MM.1S (cell line): ENCODE measurements at regions not wholly inside any gene's neighbourhood (a gene's known extent, or its start where the extent isn't known, plus 50 kb on each side); places are given as distances from the start of the nearest gene placed in this dataset.

ENCODE experiments used
- DNase-seq: peaks from one replicate; pipeline ENCODE4 v3.0.0-alpha.2; 2015
- H2AFZ ChIP-seq: fragments of 300-600 bp; sonication (generic); 2 replicates; pipeline ENCODE4 v1.6.0; 2016; ENCODE audit warnings: antibody characterized with exemption, low read length
- H3F3A ChIP-seq: fragments of 300-600 bp; sonication (generic); 2 replicates; pipeline ENCODE4 v1.6.1; 2016; ENCODE audit warnings: mild to moderate bottlenecking, antibody characterized with exemption, low read length, moderate library complexity, mixed read lengths; ENCODE audit not compliant: insufficient read depth
- H3K27ac ChIP-seq: fragments of 300-600 bp; sonication (generic); 2 replicates; pipeline ENCODE4 v1.5.1; 2016; ENCODE audit warnings: mild to moderate bottlenecking, low read length
- H3K27me3 ChIP-seq: fragments of 300-600 bp; sonication (generic); replicated peaks from 2 replicates; pipeline ENCODE4 v1.6.0; 2016; ENCODE audit warnings: low read length; ENCODE audit not compliant: insufficient read depth
- H3K36me3 ChIP-seq: fragments of 300-600 bp; sonication (generic); replicated peaks from 2 replicates; pipeline ENCODE4 v1.6.1; 2016; ENCODE audit warnings: mild to moderate bottlenecking, low read length, mixed read lengths; ENCODE audit not compliant: insufficient read depth
- H3K4me1 ChIP-seq: fragments of 300-600 bp; sonication (generic); 2 replicates; pipeline ENCODE4 v1.6.1; 2016; ENCODE audit warnings: low read length, mixed read lengths
- H3K4me2 ChIP-seq: fragments of 300-600 bp; sonication (generic); 2 replicates; pipeline ENCODE4 v1.6.0; 2016; ENCODE audit warnings: low read depth, low read length
- H3K4me3 ChIP-seq: fragments of 300-600 bp; sonication (generic); 2 replicates; pipeline ENCODE4 v1.5.1; 2016; ENCODE audit warnings: low read length, mixed read lengths
- H3K79me2 ChIP-seq: fragments of 300-600 bp; sonication (generic); 2 replicates; pipeline ENCODE4 v1.6.1; 2016; ENCODE audit warnings: mixed run types, low read length, mixed read lengths
- H3K9ac ChIP-seq: fragments of 300-600 bp; sonication (generic); 2 replicates; pipeline ENCODE4 v1.6.1; 2016; ENCODE audit warnings: low read length, mixed read lengths
- H3K9me2 ChIP-seq: fragments of 300-600 bp; sonication (generic); replicated peaks from 2 replicates; pipeline ENCODE4 v1.6.1; 2016; ENCODE audit warnings: mild to moderate bottlenecking, low read length, mixed read lengths; ENCODE audit not compliant: insufficient read depth
- H3K9me3 ChIP-seq: fragments of 300-600 bp; sonication (generic); replicated peaks from 2 replicates; pipeline ENCODE4 v1.6.1; 2016; ENCODE audit warnings: mild to moderate bottlenecking, low read length, mixed read lengths; ENCODE audit not compliant: insufficient read depth
- H4K20me1 ChIP-seq: fragments of 300-600 bp; sonication (generic); 2 replicates; pipeline ENCODE4 v1.6.1; 2016; ENCODE audit warnings: mild to moderate bottlenecking, low read length, moderate library complexity, mixed read lengths; ENCODE audit not compliant: insufficient read depth
- CTCF ChIP-seq: fragments of 300-600 bp; sonication (generic); IDR thresholded peaks from 2 replicates; pipeline ENCODE4 v1.5.1; 2016; ENCODE audit warnings: antibody characterized with exemption, low read length, mixed read lengths
- EZH2 ChIP-seq: fragments of 300-600 bp; sonication (generic); optimal IDR thresholded peaks from 2 replicates; pipeline ENCODE3; 2017; ENCODE audit warnings: low read depth, mild to moderate bottlenecking, antibody characterized with exemption, low read length, mixed read lengths
- EZH2phosphoT487 ChIP-seq: fragments of 300-600 bp; sonication (generic); IDR thresholded peaks from 2 replicates; pipeline ENCODE4 v1.6.1; 2018; ENCODE audit warnings: antibody characterized with exemption, low read length

GRCh38 chr4:36884151-36884550, 360.4 kb upstream of the NWD2 start:
- H3K9me2 ChIP-seq, result no peaks in the 10 kb centered on the region
- H2AFZ ChIP-seq, result no peak overlapping the region
- no peak overlapping the region for H3K4me3 ChIP-seq
- H3F3A ChIP-seq, result no peaks in the 10 kb centered on the region
- DNase-seq, result no peak
- H3K4me1 ChIP-seq, result no peaks in the 10 kb centered on the region
- TF ChIP-seq CTCF (no peak), EZH2 (no peak), EZH2phosphoT487 (no peak)
- no peak overlapping the region for H3K4me2 ChIP-seq
- H3K27ac ChIP-seq, result no peak overlapping the region
- H3K36me3 ChIP-seq, result no peaks in the 10 kb centered on the region
- H3K9ac ChIP-seq, result no peak overlapping the region
- no peaks in the 10 kb centered on the region for H4K20me1 ChIP-seq
- no peaks in the 10 kb centered on the region for H3K9me3 ChIP-seq
- H3K79me2 ChIP-seq, result no peaks in the 10 kb centered on the region
- no peaks in the 10 kb centered on the region for H3K27me3 ChIP-seq

GRCh38 chr4:36891971-36892370, 352.6 kb upstream of the NWD2 start:
- Histone ChIP-seq H3K36me3 (no peaks in the 10 kb centered on the region), H3K9ac (no peak overlapping the region), H4K20me1 (no peaks in the 10 kb centered on the region), H3K4me3 (no peak overlapping the region), H3F3A (no peaks in the 10 kb centered on the region), H3K27ac (no peak overlapping the region), H3K4me1 (no peaks in the 10 kb centered on the region), H3K4me2 (no peak overlapping the region), H3K79me2 (no peaks in the 10 kb centered on the region), H2AFZ (no peak overlapping the region), H3K9me2 (no peaks in the 10 kb centered on the region), H3K27me3 (no peaks in the 10 kb centered on the region), H3K9me3 (no peaks in the 10 kb centered on the region)
- DNase-seq, result no peak
- TF ChIP-seq EZH2 (no peak), CTCF (no peak), EZH2phosphoT487 (no peak)

GRCh38 chr4:36900446-36900987, 344.0 kb upstream of the NWD2 start:
- Histone ChIP-seq H3F3A (no peaks in the 10 kb centered on the region), H3K9ac (no peak overlapping the region), H3K79me2 (no peaks in the 10 kb centered on the region), H4K20me1 (no peaks in the 10 kb centered on the region), H3K4me2 (no peak overlapping the region), H2AFZ (no peak overlapping the region), H3K4me1 (no peaks in the 10 kb centered on the region), H3K9me2 (no peaks in the 10 kb centered on the region), H3K27ac (no peak overlapping the region), H3K9me3 (no peaks in the 10 kb centered on the region), H3K27me3 (no peaks in the 10 kb centered on the region), H3K36me3 (no peaks in the 10 kb centered on the region), H3K4me3 (no peak overlapping the region)
- no peak for TF ChIP-seq CTCF
- TF ChIP-seq EZH2phosphoT487, result no peak
- TF ChIP-seq EZH2, result no peak
- DNase-seq, result no peak
